Upper lobe of right lung (tissue), 1 donor: ENCODE measurements at regions not wholly inside any gene's neighbourhood (a gene's known extent, or its start where the extent isn't known, plus 50 kb on each side); places are given as distances from the start of the nearest gene placed in this dataset.

Source experiments
- ATAC-seq: fragments of 200-7000 bp; cut with Tn5 transposase; one replicate; pipeline ENCODE4 v1.9.1; 2020; ENCODE audit warnings: mild to moderate bottlenecking, moderate library complexity
- DNase-seq: peaks from one replicate; pipeline ENCODE4 v3.0.0-alpha.2; 2020
- H3K27ac ChIP-seq: fragments of 200-600 bp; one replicate; pipeline ENCODE4 v1.8.0; 2022
- H3K27me3 ChIP-seq: fragments of 200-600 bp; one replicate; pipeline ENCODE4 v1.8.0; 2022; ENCODE audit warnings: mild to moderate bottlenecking
- H3K36me3 ChIP-seq: fragments of 200-600 bp; one replicate; pipeline ENCODE4 v1.8.0; 2022
- H3K4me1 ChIP-seq: fragments of 200-600 bp; one replicate; pipeline ENCODE4 v1.8.0; 2022
- H3K4me3 ChIP-seq: fragments of 200-600 bp; one replicate; pipeline ENCODE4 v1.8.0; 2022; ENCODE audit warnings: mild to moderate bottlenecking
- H3K9me3 ChIP-seq: fragments of 200-600 bp; one replicate; pipeline ENCODE4 v1.8.0; 2022
- CTCF ChIP-seq: fragments of 200-600 bp; IDR thresholded peaks from one replicate; pipeline ENCODE4 v1.8.0; 2022; ENCODE audit warnings: antibody characterized with exemption
- intact Hi-C: fragments of 100-400 bp; cut with DNase I; formaldehyde crosslinking; loops from one replicate; pipeline ENCODE4 v1.11.0; 2022
- donor health status: DM: no; HTN: yes; CAD: no; lungs with severe emphysema.

- intact Hi-C loops = no loop called here
- no peak for TF ChIP-seq CTCF
- DNase-seq = no peak
These were observed 192.5 kb downstream of the ZNF608 start for GRCh38 chr5:124553911-124554310.

GRCh38 chr5:124552526-124552925, 193.9 kb downstream of the ZNF608 start:
- ATAC-seq = no peak

More at GRCh38 chr5:124553911-124554310, 192.5 kb downstream of the ZNF608 start:
- Histone ChIP-seq H3K27ac (no peak overlapping the region), H3K27me3 (no peaks in the 10 kb centered on the region), H3K4me3 (no peak overlapping the region), H3K9me3 (no peaks in the 10 kb centered on the region), H3K36me3 (no peaks in the 10 kb centered on the region), H3K4me1 (no peaks in the 10 kb centered on the region)
- no peak for ATAC-seq

GRCh38 chr5:124551939-124552279, 194.5 kb downstream of the ZNF608 start:
- ATAC-seq (no peak), DNase-seq (no peak)
- no peak overlapping the region for H3K27ac ChIP-seq
- intact Hi-C loops = no loop called here
- H3K27me3 ChIP-seq = no peaks in the 10 kb centered on the region
- no peaks in the 10 kb centered on the region for H3K36me3 ChIP-seq
- H3K9me3 ChIP-seq = no peaks in the 10 kb centered on the region
- no peak overlapping the region for H3K4me3 ChIP-seq
- TF ChIP-seq CTCF = no peak
- no peaks in the 10 kb centered on the region for H3K4me1 ChIP-seq

More at GRCh38 chr5:124552526-124552925, 193.9 kb downstream of the ZNF608 start:
- no peaks in the 10 kb centered on the region for H3K4me1 ChIP-seq
- no peak for DNase-seq
- H3K4me3 ChIP-seq = no peak overlapping the region
- no peaks in the 10 kb centered on the region for H3K27me3 ChIP-seq
- no peaks in the 10 kb centered on the region for H3K36me3 ChIP-seq
- TF ChIP-seq CTCF = no peak
- H3K9me3 ChIP-seq = no peaks in the 10 kb centered on the region
- intact Hi-C loops = no loop called here
- no peak overlapping the region for H3K27ac ChIP-seq

GRCh38 chr5:124550731-124551130, 195.7 kb downstream of the ZNF608 start:
- H3K4me1 ChIP-seq = no peaks in the 10 kb centered on the region
- no peaks in the 10 kb centered on the region for H3K27me3 ChIP-seq
- TF ChIP-seq CTCF = no peak
- ATAC-seq (no peak), DNase-seq (no peak)
- intact Hi-C loops = no loop called here
- H3K9me3 ChIP-seq = no peaks in the 10 kb centered on the region
- H3K27ac ChIP-seq = no peak overlapping the region
- H3K36me3 ChIP-seq = no peaks in the 10 kb centered on the region
- no peak overlapping the region for H3K4me3 ChIP-seq

DNA sequence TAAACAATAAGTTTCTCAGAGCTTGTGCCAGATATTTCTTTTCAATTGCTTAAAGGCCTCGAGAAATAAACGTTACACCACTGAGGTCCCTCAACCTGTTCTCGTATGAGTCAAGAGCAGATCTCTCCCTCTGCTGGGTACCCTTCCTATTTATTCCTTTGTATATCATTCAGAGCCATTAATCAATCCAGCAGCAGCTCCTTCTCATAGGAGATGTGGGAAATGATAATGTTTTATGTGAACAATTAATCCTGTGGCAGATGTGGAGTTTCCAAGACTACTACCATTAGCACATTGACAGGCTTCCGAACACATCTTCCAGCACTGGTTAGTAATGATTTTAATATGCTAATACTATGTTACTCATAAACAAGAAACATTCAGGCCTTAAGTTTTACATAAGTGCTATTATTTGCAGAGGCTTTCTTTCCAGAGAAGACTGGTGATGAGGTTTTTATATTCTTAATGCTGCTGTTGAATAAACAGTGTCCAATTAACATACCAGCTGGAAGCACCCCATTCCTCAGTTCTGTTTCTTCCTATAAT, 196.5 kb downstream of the ZNF608 start:
- DNase-seq = no peak
- TF ChIP-seq CTCF = no peak
- H3K4me1 ChIP-seq = no peaks in the 10 kb centered on the region
- H3K27me3 ChIP-seq = no peaks in the 10 kb centered on the region
- intact Hi-C loops = no loop called here
- ATAC-seq = no peak
- H3K36me3 ChIP-seq = no peaks in the 10 kb centered on the region
- no peaks in the 10 kb centered on the region for H3K9me3 ChIP-seq
- no peak overlapping the region for H3K27ac ChIP-seq
- no peak overlapping the region for H3K4me3 ChIP-seq

GRCh38 chr5:124546643-124547042, 199.8 kb downstream of the ZNF608 start:
- DNase-seq = no peak
- Histone ChIP-seq H3K36me3 (no peaks in the 10 kb centered on the region), H3K4me1 (no peaks in the 10 kb centered on the region), H3K9me3 (no peaks in the 10 kb centered on the region), H3K4me3 (no peak overlapping the region), H3K27ac (no peak overlapping the region), H3K27me3 (no peaks in the 10 kb centered on the region)
- no peak for ATAC-seq
- TF ChIP-seq CTCF = no peak
- intact Hi-C loops = no loop called here
